Stimulated activated naive CD8-positive, alpha-beta T cell treated with anti-CD3 and anti-CD28 coated beads, Interleukin-15, amount 100 ng/mL, for 72 hours (primary cell): ENCODE measurements at regions not wholly inside any gene's neighbourhood (a gene's known extent, or its start where the extent isn't known, plus 50 kb on each side); places are given as distances from the start of the nearest gene placed in this dataset.
"Not testable (repeated sequence)": the region's sequence is repeated elsewhere in the genome, so short reads cannot be mapped to it uniquely, and the experiment has no call there.

Experiments used
- ATAC-seq: fragments of 150-1000 bp; cut with Tn5 transposase; 2 replicates; pipeline ENCODE4 v1.10.0; 2021; ENCODE audit warnings: mild to moderate bottlenecking, moderate library complexity
- DNase-seq, 2 donors: peaks; one replicate each; pipeline ENCODE4 v3.0.0; 2021 to 2022
- H3K27ac Mint-ChIP-seq, 2 donors: one replicate each; pipeline ENCODE4 v1.8.0; 2022; ENCODE audit warnings: mild to moderate bottlenecking in 2 of 2, mixed read lengths in 2 of 2, moderate library complexity in 2 of 2
- H3K27me3 Mint-ChIP-seq: one replicate; pipeline ENCODE4 v1.8.0; 2022; ENCODE audit warnings: mixed read lengths
- H3K4me1 Mint-ChIP-seq: one replicate; pipeline ENCODE4 v1.8.0; 2022; ENCODE audit warnings: mild to moderate bottlenecking, mixed read lengths
- H3K4me3 Mint-ChIP-seq, 2 donors: one replicate each; pipeline ENCODE4 v1.8.0; 2022; ENCODE audit warnings: mild to moderate bottlenecking in 2 of 2, mixed read lengths in 2 of 2, moderate library complexity in 1 of 2
- H3K9me3 Mint-ChIP-seq, 2 donors: one replicate each; pipeline ENCODE4 v1.8.0; 2022; ENCODE audit warnings: mixed read lengths in 2 of 2

DNA sequence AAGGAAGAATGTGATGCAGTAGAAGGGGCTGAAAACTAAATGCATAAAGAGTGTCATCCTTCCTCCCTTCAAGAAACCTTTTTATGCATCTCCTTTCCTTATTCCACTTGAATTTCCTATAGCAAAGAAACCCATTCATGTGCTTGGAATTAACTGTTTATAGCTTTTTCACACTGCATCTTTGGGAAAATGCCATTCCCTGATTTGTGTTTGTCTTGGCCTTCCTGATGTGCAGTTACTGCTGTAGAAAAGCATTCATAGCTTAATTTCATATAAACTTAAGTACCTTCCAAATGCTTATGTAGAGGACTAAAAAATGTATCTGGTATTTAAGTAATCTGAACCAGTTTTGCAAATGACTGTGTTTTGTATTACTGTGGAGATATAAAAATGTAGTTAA lies 61.8 kb downstream of the SDR9C7 start:
- DNase-seq = no peak
- no peak for ATAC-seq
- Mint-ChIP-seq H3K27ac (no peak overlapping the region), H3K4me3 (no peak overlapping the region), H3K4me1 (no peaks in the 10 kb centered on the region), H3K9me3 (peaks cover 10% of the 10 kb centered on the region in 2 donors), H3K27me3 (peaks cover 18% of the 10 kb centered on the region)

DNA sequence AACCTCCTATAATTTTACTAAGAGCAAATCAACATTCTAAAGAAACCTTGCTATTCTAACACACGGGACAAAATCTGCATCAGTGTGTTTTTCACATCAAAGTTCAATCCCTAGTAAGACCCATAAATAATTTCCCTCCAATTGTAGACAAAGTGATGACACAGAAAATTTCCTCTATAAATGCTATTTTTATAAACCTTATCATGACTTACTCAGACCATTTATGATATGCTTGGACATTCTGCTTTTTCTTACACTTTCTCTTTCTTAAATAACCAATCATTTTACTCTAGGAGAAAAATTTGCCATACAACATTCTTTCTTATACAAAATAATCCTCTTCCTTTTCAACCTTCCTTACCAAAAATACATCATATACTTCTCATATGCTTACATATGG lies 67.0 kb downstream of the SDR9C7 start:
- Mint-ChIP-seq H3K9me3 (peaks cover 41 to 43% of the 10 kb centered on the region in 2 donors), H3K4me1 (no peaks in the 10 kb centered on the region), H3K27ac (no peak overlapping the region), H3K4me3 (no peak overlapping the region), H3K27me3 (peaks cover 18% of the 10 kb centered on the region)
- DNase-seq (no peak), ATAC-seq (no peak)

DNA sequence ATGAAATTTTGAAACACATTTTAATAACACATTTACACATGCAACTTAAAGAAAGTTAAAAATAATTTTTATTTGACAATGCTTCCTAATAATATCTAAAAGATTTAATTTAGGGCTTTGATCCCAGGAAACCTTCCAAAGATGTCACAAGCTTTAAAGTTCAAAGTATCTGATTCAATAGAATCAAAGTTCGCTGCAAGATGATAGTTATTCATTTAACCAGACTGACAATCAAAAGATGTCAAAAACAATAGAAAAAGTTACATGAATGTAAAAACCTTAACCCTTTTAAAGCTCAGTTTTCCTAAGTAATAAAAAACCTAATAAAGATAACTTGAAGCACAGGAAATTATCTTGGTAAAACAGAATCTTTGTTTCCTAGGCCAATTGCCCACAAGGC lies 67.7 kb downstream of the SDR9C7 start:
- Mint-ChIP-seq H3K27ac (no peak overlapping the region), H3K9me3 (peaks cover 43 to 47% of the 10 kb centered on the region in 2 donors), H3K4me1 (no peaks in the 10 kb centered on the region), H3K27me3 (peaks cover 16% of the 10 kb centered on the region), H3K4me3 (no peak overlapping the region)
- DNase-seq = no peak
- ATAC-seq = no peak

DNA sequence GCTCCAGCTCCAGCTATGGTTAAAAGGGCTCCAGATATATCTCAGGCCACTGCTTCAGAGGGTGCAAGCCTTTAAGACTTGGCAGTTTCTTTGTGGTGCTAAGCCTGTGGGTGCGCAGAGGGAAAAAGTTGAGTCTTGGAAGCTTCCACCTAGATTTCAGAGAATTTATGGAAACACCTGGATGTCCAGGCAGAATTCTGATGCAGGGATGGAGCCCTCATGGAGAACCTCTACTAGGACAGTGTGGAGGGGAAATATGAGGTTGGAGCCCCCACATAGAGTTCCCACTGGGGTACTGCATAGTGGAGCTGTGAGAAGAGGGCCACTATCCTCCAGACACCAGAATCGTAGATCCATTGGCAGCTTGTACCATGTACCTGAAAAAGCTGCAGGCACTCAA lies 69.9 kb downstream of the SDR9C7 start:
- peaks cover 18% of the 10 kb centered on the region for H3K27me3 Mint-ChIP-seq
- no peak for DNase-seq

DNA sequence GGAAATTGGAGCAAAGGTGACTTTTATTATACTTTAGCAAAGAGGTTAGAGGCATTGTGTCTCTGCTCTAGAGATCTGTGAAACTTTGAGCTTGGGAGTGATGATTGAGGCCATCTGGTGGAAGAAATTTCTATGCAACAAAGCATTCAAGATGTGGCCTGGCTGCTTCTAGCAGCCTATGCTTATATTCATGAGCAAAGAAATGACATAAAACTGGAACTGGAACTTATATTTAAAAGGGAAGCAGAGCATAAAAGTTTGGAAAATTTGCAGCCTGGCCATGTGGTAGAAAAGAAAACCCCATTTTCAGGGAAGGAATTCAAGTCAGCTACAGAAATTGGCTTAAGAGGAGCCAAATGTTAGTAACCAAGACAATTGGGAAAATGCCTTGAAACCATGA lies 70.4 kb downstream of the SDR9C7 start:
- Mint-ChIP-seq H3K27me3 (peaks cover 18% of the 10 kb centered on the region), H3K4me3 (no peak overlapping the region), H3K9me3 (peaks cover 43 to 47% of the 10 kb centered on the region in 2 donors), H3K4me1 (no peaks in the 10 kb centered on the region), H3K27ac (no peak overlapping the region)
- no peak for ATAC-seq
- DNase-seq = no peak

More for the DNA sequence above, 69.9 kb downstream of the SDR9C7 start:
- Mint-ChIP-seq H3K27ac (no peak overlapping the region), H3K4me1 (no peaks in the 10 kb centered on the region), H3K4me3 (no peak overlapping the region), H3K9me3 (peaks cover 43 to 47% of the 10 kb centered on the region in 2 donors)
- no peak for ATAC-seq

DNA sequence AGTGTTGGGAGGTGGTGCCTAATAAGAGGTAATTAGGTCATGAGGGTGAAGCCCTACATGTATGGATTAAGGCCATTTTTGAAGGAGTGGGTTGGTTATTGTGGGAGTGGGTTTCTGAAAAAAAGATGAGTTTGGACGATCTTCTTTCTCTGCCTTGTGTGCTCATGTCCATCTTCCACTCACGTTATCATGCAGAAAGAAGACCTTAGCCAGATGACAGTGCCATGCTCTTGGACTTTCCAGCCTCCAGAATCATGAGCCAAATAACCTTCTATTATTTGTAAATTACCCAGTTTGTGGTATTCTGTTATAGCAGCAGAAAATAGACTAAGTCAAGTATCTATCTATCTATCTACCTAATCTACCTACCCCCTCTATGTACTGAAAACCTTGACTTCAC lies 71.9 kb downstream of the SDR9C7 start:
- Mint-ChIP-seq H3K4me1 (no peaks in the 10 kb centered on the region), H3K4me3 (no peak overlapping the region), H3K27ac (no peak overlapping the region), H3K27me3 (peaks cover 8% of the 10 kb centered on the region), H3K9me3 (peaks cover 32 to 36% of the 10 kb centered on the region in 2 donors)
- ATAC-seq = no peak
- no peak for DNase-seq

DNA sequence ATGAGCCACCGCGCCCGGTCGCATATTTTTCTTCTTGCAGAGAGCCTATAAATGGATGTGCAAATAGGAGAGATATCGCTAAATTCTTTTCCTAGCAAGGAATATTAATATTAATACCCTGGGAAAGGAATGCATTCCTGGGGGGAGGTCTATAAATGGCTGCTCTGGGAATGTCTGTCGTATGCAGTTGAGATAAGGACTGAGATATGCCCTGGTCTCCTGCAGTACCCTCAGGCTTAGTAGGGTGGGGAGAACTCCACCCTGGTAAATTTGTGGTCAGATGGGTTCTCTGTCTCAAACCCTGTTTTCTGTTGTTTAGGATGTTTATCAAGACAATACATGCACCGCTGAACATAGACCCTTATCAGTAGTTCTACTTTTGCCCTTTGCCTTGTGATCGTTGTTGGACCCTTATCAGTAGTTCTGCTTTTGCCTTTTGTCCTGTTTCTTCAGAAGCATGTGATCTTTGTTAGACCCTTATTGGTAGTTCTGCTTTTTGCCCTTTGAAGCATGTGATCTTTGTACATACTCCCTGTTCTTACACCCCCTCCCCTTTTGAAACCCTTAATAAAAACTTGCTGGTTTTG lies 80.7 kb downstream of the SDR9C7 start:
- not testable (repeated sequence) for H3K4me1 Mint-ChIP-seq, ATAC-seq, H3K4me3 Mint-ChIP-seq, H3K9me3 Mint-ChIP-seq, DNase-seq, H3K27ac Mint-ChIP-seq
- H3K27me3 Mint-ChIP-seq = peaks cover 22% of the 10 kb centered on the region

DNA sequence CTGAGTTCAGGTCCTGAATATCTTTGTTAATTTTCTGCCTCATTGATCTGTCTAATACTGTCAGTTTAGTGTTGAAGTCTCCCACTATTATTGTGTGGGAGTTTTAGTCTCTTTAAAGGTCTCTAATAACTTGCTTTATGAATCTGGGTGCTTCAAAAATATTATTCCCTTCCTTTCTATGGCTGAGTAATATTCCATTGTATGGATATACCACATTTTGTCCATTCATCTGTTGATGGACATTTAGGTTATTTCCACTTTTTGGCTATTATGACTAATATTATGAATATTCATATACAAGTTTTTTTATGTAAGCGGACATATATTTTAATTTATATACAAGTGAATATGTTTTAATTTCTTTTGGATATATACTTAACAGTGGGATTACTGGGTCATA lies 82.7 kb downstream of the SDR9C7 start:
- H3K4me1 Mint-ChIP-seq = no peaks in the 10 kb centered on the region

DNA sequence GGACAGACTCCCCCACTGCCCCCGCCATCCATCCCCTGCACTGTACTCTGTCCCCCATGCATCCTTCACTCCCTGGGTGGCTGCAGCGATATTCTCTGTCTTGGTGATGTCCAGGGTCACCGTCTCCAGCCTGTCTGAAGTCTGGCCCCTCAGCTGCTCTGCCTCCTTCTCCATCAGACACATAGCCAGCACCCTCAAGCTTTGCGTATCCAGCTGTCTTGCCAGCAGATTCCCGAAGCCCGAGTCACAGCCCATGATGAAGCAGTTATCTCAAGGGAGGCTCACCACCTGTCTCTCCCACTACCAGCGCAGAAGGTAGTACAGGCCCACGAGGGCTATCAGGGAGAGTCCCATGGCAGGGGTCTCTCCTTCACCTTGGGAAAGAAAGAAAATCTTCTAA lies 77.8 kb downstream of the HSD17B6 start:
- no peaks in the 10 kb centered on the region for H3K27me3 Mint-ChIP-seq
- ATAC-seq (no peak), DNase-seq (no peak)
- H3K27ac Mint-ChIP-seq = no peak overlapping the region
- H3K4me3 Mint-ChIP-seq = no peak overlapping the region
- peaks cover 7 to 15% of the 10 kb centered on the region in 2 donors for H3K9me3 Mint-ChIP-seq
- peaks cover 16% of the 10 kb centered on the region for H3K4me1 Mint-ChIP-seq

More for the DNA sequence above, 82.7 kb downstream of the SDR9C7 start:
- Mint-ChIP-seq H3K4me3 (no peak overlapping the region), H3K9me3 (peaks cover 0 to 7% of the 10 kb centered on the region in 2 donors), H3K27me3 (peaks cover 14% of the 10 kb centered on the region), H3K27ac (no peak overlapping the region)
- ATAC-seq (no peak), DNase-seq (no peak)

DNA sequence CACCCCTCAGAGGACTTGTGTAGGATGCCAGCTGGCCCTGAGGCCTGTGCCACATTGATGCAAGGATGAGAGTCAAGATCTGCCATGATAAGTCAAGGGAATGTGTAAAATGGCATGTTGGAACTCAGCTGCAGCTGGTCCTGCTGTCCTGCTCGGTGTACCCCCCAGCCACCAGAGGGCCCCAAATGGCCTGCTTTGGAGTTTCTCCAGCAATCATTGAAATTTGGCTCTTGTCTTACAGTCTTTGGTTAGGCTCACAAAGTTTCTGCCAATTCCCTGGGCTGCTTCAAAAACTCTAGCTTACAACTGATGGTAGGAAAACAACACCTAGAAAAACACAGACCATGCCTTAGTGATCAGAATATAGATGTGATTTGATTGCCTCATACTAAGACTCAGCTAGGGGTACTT lies 76.8 kb downstream of the HSD17B6 start:
- H3K4me3 Mint-ChIP-seq = no peak overlapping the region
- H3K27me3 Mint-ChIP-seq = peaks cover 1% of the 10 kb centered on the region
- ATAC-seq (peak; percentile 49), DNase-seq (peak; percentile 10 to 41)
- H3K9me3 Mint-ChIP-seq = peaks cover 7 to 16% of the 10 kb centered on the region in 2 donors
- peaks cover 16% of the 10 kb centered on the region for H3K4me1 Mint-ChIP-seq
- no peak overlapping the region for H3K27ac Mint-ChIP-seq

DNA sequence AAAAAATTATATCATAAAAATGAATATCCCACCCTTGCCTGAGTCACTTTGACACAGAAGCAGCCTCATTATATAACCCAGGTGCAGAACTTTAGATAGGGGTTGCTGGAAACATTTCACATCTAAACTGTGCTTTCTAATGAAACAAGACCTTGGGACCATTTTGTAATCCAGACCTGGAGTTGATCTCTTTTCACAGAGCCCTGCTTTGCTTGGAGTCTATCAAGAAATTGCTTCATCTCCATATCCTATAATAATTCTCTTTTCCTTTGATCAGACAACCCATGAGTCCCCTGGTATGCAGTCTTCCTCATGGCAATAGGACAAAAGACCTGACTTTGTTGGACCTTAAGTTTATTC lies 76.3 kb downstream of the HSD17B6 start:
- ATAC-seq (no peak), DNase-seq (no peak)
- no peak overlapping the region for H3K27ac Mint-ChIP-seq
- peaks cover 7 to 16% of the 10 kb centered on the region in 2 donors for H3K9me3 Mint-ChIP-seq
- H3K4me1 Mint-ChIP-seq = peaks cover 16% of the 10 kb centered on the region
- peaks cover 6% of the 10 kb centered on the region for H3K27me3 Mint-ChIP-seq
- no peak overlapping the region for H3K4me3 Mint-ChIP-seq

DNA sequence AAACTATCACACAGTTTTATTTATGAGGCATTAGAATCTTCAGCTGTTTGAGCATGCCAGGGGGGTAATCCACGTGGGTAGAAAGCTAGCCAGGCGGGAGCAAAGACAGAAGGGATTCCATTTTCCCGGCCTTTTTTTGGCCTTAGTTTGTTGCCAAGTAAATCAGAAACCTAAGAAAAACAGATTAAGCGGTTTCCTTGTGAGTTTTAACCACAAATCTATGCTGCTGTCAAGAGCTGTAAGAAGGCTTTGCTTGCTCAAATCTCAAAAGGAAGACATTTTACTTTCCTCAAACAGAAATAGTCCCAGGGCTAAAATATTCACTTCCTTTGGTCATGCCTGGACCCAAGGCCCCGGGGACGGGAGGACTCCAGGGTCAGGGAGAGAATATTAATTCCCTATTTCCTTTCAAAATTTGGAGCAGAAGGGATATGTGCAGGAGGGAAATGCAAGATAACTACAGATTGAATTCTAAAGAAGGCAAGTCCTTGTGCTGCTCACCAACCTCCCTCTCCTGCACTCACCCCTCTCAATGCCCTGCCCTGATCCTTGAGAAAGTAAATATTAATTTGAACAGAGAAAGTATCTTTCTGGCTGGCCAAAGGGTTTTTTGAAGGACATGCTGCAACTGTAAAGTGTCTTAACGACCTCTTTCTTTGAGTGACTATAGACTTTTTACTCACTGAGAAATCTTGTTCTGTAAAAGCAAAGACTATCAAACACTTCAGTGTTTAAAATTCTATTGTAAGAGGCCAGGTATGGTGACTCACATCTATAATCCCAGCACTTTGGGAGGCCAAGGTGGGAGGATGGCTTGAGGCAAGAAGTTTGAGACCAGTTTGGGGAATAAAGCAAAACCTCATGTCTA lies 75.7 kb downstream of the HSD17B6 start:
- no peak for DNase-seq
- H3K27me3 Mint-ChIP-seq = peaks cover 9% of the 10 kb centered on the region
- H3K27ac Mint-ChIP-seq = no peak overlapping the region
- no peak for ATAC-seq
- H3K4me1 Mint-ChIP-seq = peaks cover 16% of the 10 kb centered on the region
- no peak overlapping the region for H3K4me3 Mint-ChIP-seq
- H3K9me3 Mint-ChIP-seq = peaks cover 7 to 16% of the 10 kb centered on the region in 2 donors
